Adrenal gland (tissue), 9 donors: ENCODE measurements at regions not wholly inside any gene's neighbourhood (a gene's known extent, or its start where the extent isn't known, plus 50 kb on each side); places are given as distances from the start of the nearest gene placed in this dataset.

ENCODE experiments used
- DNase-seq, 7 donors: peaks; one replicate each; pipeline ENCODE4 v3.0.0-alpha.2; 2019 to 2020
- H3K27ac ChIP-seq, 5 donors: fragments of 200-600 bp; sonication (generic) in 4 of 5; 1 replicate in 3 of 5; 2 replicates in 2 of 5; pipeline versions ENCODE4 v1.5.1 to v1.8.0; 2016 to 2020; ENCODE audit warnings: mild to moderate bottlenecking in 1 of 5
- H3K27me3 ChIP-seq: fragments of 200-600 bp; 2 replicates; pipeline ENCODE4 v1.8.0; 2021
- H3K36me3 ChIP-seq, 2 donors: fragments of 200-600 bp; replicated peaks in 1 of 2; 1 replicate in 1 of 2; 2 replicates in 1 of 2; pipeline versions ENCODE4 v1.5.1 to v1.8.0; 2018 to 2022
- H3K4me1 ChIP-seq, 2 donors: fragments of 200-600 bp; replicated peaks in 1 of 2; 1 replicate in 1 of 2; 2 replicates in 1 of 2; pipeline versions ENCODE4 v1.5.1 to v1.8.0; 2018 to 2021
- H3K4me3 ChIP-seq, 4 donors: fragments of 200-600 bp; sonication (generic) in 3 of 4; one replicate each; pipeline ENCODE4 v1.5.1; 2016 to 2018
- H3K9me3 ChIP-seq, 3 donors: fragments of 200-600 bp; sonication (generic) in 1 of 3; replicated peaks in 1 of 3; 1 replicate in 2 of 3; 2 replicates in 1 of 3; pipeline versions ENCODE4 v1.5.1 to v1.8.0; 2016 to 2021
- CTCF ChIP-seq, 6 experiments: fragments of 450-650 bp in 4 of 6; fragments of 200-600 bp in 2 of 6; sonication (generic) in 1 of 6; IDR thresholded peaks; 1 replicate in 5 of 6; 2 replicates in 1 of 6; pipeline versions ENCODE4 v1.5.1 to v1.8.0; 2016 to 2021; ENCODE audit warnings: antibody characterized with exemption in 6 of 6, mild to moderate bottlenecking in 2 of 6, moderate library complexity in 1 of 6
- POLR2A ChIP-seq, 2 donors: fragments of 450-650 bp; IDR thresholded peaks; one replicate each; pipeline ENCODE4 v1.6.1; 2017; ENCODE audit warnings: antibody characterized with exemption in 2 of 2, mild to moderate bottlenecking in 2 of 2, moderate library complexity in 1 of 2
- WGBS, 4 donors: extraction: QIAGEN DNeasy Blood & Tissue Kit in 2 of 4; methylation state at CpG; one replicate each; pipeline versions ENCODE4 v1.1.5 to v1.1.7; 2013 to 2017; 5-methylcytosine and 5-hydroxymethylcytosine counted together
- intact Hi-C, 2 donors: fragments of 100-400 bp; cut with DNase I; formaldehyde crosslinking; loops; one replicate each; pipeline versions ENCODE4 v1.14.1 to v1.15.0; 2022 to 2023
- donor health status: healthy with polysubstance abuse.
- donor health status: Bipolar disorder and iron deficiency.
- donor health status: DM: yes; HTN: yes; CAD: no.
- donor health status: DM: no; HTN: no; CAD: no.
- donor health status: DM: no; HTN: no; CAD: no.

GRCh38 chr12:89016970-89017778, 335.1 kb downstream of the DUSP6 start:
- TF ChIP-seq POLR2A (IDR thresholded peaks at IDR 0.05) (no peak), CTCF (IDR thresholded peaks at IDR 0.05) (peak; percentile 62 to 83 (median 70))
- H3K4me3 ChIP-seq, result no peak overlapping the region
- WGBS, 4 donors, result 8 to 15% (median 9%) methylated on average over 21 of the region's 21 CpGs
- H3K36me3 ChIP-seq, result no peaks in the 10 kb centered on the region
- DNase-seq, result peak; percentile 24 to 60 (median 53)
- H3K4me1 ChIP-seq, result peaks cover 0 to 14% of the 10 kb centered on the region in 2 donors
- intact Hi-C loops, result loop anchor here (5.0 kb wide), 2 partner anchors 445 to 510 kb away; partner anchors contain the start of gene POC1B (in 1 of the 2)
- H3K27ac ChIP-seq, result no peak overlapping the region
- no peaks in the 10 kb centered on the region for H3K27me3 ChIP-seq
- H3K9me3 ChIP-seq, result no peaks in the 10 kb centered on the region

DNA sequence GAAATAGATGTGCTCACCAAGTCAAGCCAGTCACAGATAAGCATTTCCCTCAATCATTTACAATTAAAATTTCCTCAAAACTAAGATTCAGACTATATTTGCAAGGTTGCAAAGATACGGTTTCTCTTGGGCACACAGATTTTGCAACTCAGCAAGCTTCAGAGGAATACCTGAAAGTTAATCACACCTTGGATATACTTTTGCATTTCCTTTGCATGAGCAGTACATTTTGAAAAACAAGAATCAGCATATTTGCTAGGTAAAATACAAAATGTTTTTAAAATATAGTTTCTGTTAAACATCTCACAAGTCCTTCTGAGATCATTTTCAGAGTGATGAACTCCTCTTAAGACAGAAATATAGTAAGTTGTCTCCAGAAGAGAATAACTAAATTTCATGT, 336.9 kb downstream of the DUSP6 start:
- no peak for DNase-seq
- H3K4me3 ChIP-seq, result no peak overlapping the region
- H3K27ac ChIP-seq, result no peak overlapping the region
- no peaks in the 10 kb centered on the region for H3K27me3 ChIP-seq
- peaks cover 0 to 14% of the 10 kb centered on the region in 2 donors for H3K4me1 ChIP-seq
- intact Hi-C loops, result loop anchor here (5.0 kb wide), 2 partner anchors 447 to 512 kb away; partner anchors contain the start of gene POC1B (in 1 of the 2)
- TF ChIP-seq CTCF (IDR thresholded peaks at IDR 0.05), result no peak
- no peak for TF ChIP-seq POLR2A (IDR thresholded peaks at IDR 0.05)
- no peaks in the 10 kb centered on the region for H3K9me3 ChIP-seq
- no peaks in the 10 kb centered on the region for H3K36me3 ChIP-seq
- 64 to 74% (median 70%) methylated on average over 1 of the region's 1 CpG for WGBS, 4 donors

DNA sequence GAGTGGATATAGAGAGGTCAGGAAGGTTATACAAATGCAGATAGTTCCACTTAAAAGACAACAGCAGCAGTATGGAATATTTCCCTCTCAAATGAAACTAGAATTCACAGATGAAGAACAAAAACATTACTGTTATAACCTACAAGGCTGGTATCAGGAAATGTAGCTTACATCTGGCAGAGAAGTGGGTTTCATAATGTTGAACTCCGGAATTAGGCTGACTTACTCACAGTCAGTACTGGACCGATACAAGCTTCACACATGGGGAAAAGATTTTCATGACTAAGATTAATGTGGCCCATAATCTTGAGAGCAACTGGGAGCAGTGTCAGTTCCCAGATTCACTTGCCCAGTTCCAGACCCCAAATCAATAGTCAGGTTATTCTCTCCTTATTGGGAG, 353.9 kb downstream of the DUSP6 start:
- Histone ChIP-seq H3K4me1 (no peaks in the 10 kb centered on the region), H3K9me3 (no peaks in the 10 kb centered on the region), H3K27me3 (no peaks in the 10 kb centered on the region), H3K36me3 (no peaks in the 10 kb centered on the region), H3K4me3 (no peak overlapping the region), H3K27ac (no peak overlapping the region)
- DNase-seq, result no peak
- intact Hi-C loops, result no loop called here
- TF ChIP-seq CTCF (IDR thresholded peaks at IDR 0.05), result no peak
- TF ChIP-seq POLR2A (IDR thresholded peaks at IDR 0.05), result no peak
- WGBS, 4 donors, result 79 to 91% (median 82%) methylated on average over 2 of the region's 2 CpGs

DNA sequence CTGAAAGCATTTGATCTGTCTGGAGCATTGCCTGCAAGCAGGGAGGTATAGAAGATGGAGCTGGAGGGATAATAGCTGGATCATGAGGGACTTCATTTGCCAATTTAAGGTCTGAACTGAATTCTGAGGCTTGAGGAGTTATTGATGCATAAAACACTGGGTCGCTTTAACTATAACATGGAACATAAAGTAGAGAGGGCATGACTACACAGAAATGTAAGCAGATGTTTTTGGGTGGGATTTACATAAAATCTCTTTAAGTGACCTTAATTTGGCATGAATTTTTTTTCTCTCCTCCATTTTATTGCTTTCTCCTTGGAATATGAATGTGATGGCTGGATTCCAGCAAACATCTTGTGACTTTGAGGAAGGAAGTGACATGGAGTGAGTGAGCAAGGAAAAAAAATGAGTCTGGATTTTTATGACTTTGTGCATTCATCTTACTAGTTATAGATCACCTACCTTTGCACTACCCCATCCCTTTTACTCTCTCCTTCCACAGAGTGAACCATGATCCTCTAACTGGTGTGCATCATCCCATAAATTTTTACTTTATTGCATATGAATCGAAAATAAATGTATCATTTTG, 356.0 kb downstream of the DUSP6 start:
- H3K27ac ChIP-seq, result no peak overlapping the region
- H3K4me1 ChIP-seq, result no peaks in the 10 kb centered on the region
- no peaks in the 10 kb centered on the region for H3K9me3 ChIP-seq
- H3K27me3 ChIP-seq, result no peaks in the 10 kb centered on the region
- 93 to 95% (median 94%) methylated on average over 2 of the region's 2 CpGs for WGBS, 4 donors
- intact Hi-C loops, result no loop called here
- TF ChIP-seq CTCF (IDR thresholded peaks at IDR 0.05), result no peak
- TF ChIP-seq POLR2A (IDR thresholded peaks at IDR 0.05), result no peak
- no peak for DNase-seq
- H3K4me3 ChIP-seq, result no peak overlapping the region
- no peaks in the 10 kb centered on the region for H3K36me3 ChIP-seq
